GM21529 (cell line): ENCODE measurements at regions not wholly inside any gene's neighbourhood (a gene's known extent, or its start where the extent isn't known, plus 50 kb on each side); places are given as distances from the start of the nearest gene placed in this dataset.

Experiments used
- ATAC-seq: cut with Tn5 transposase; IDR thresholded peaks from one replicate; pipeline ENCODE4 v1.9.1; 2021; ENCODE audit not compliant: unreplicated experiment

GRCh38 chr15:70217226-70218160 lies 119.8 kb upstream of the TLE3 start:
- ATAC-seq = no peak

GRCh38 chr15:70215951-70216350 lies 118.2 kb upstream of the TLE3 start:
- no peak for ATAC-seq

- no peak for ATAC-seq
Observed at GRCh38 chr15:70214941-70215635, 117.4 kb upstream of the TLE3 start.

GRCh38 chr15:70214276-70214675 lies 116.6 kb upstream of the TLE3 start:
- no peak for ATAC-seq

- ATAC-seq = no peak
Observed at GRCh38 chr15:70213794-70214193, 116.1 kb upstream of the TLE3 start.

GRCh38 chr15:70212963-70213315 lies 115.2 kb upstream of the TLE3 start:
- no peak for ATAC-seq

- no peak for ATAC-seq
Observed at GRCh38 chr15:70212286-70212962, 114.7 kb upstream of the TLE3 start.

GRCh38 chr15:70210528-70210927 lies 112.8 kb upstream of the TLE3 start:
- ATAC-seq = no peak

GRCh38 chr15:70210076-70210475 lies 112.4 kb upstream of the TLE3 start:
- ATAC-seq = no peak

GRCh38 chr15:70209499-70209898 lies 111.8 kb upstream of the TLE3 start:
- ATAC-seq = no peak

- ATAC-seq = no peak
Observed at GRCh38 chr15:70208332-70208731, 110.6 kb upstream of the TLE3 start.

GRCh38 chr15:70206668-70207067 lies 109.0 kb upstream of the TLE3 start:
- ATAC-seq = no peak

GRCh38 chr15:70204652-70205051 lies 106.9 kb upstream of the TLE3 start:
- no peak for ATAC-seq

GRCh38 chr15:70203981-70204560 lies 106.4 kb upstream of the TLE3 start:
- no peak for ATAC-seq

- ATAC-seq = no peak
Observed at GRCh38 chr15:70202756-70203155, 105.0 kb upstream of the TLE3 start.

GRCh38 chr15:70201425-70201775 lies 103.7 kb upstream of the TLE3 start:
- ATAC-seq = no peak

- no peak for ATAC-seq
Observed at GRCh38 chr15:70200511-70201424, 103.1 kb upstream of the TLE3 start.

GRCh38 chr15:70199540-70200410 lies 102.1 kb upstream of the TLE3 start:
- ATAC-seq = no peak

GRCh38 chr15:70199124-70199482 lies 101.4 kb upstream of the TLE3 start:
- ATAC-seq = no peak
